Heart left ventricle (tissue), 16 donors: ENCODE measurements at regions not wholly inside any gene's neighbourhood (a gene's known extent, or its start where the extent isn't known, plus 50 kb on each side); places are given as distances from the start of the nearest gene placed in this dataset.
A peak's percentile ranks its signal among the peaks of the same experiment; 100 is the strongest.

Experiments
- ATAC-seq, 4 donors: fragments of 200-7000 bp; cut with Tn5 transposase; one replicate each; pipeline ENCODE4 v1.9.1; 2020 to 2022; ENCODE audit warnings: moderate library complexity in 4 of 4, mild to moderate bottlenecking in 3 of 4, moderate number of reproducible peaks in 1 of 4
- DNase-seq, 5 donors: peaks; one replicate each; pipeline ENCODE4 v3.0.0-alpha.2; 2020
- H3K27ac ChIP-seq, 12 donors: fragments of 200-600 bp; sonication (generic) in 4 of 12; one replicate each; pipeline versions ENCODE4 v1.5.0 to v1.8.0; 2016 to 2022; ENCODE audit warnings: mild to moderate bottlenecking in 2 of 12
- H3K27me3 ChIP-seq, 9 donors: fragments of 200-600 bp; sonication (generic) in 2 of 9; one replicate each; pipeline versions ENCODE4 v1.5.1 to v1.8.0; 2016 to 2022; ENCODE audit warnings: mild to moderate bottlenecking in 3 of 9
- H3K36me3 ChIP-seq, 9 donors: fragments of 200-600 bp; sonication (generic) in 2 of 9; one replicate each; pipeline versions ENCODE4 v1.5.0 to v1.8.0; 2018 to 2022; ENCODE audit warnings: mild to moderate bottlenecking in 2 of 9
- H3K4me1 ChIP-seq, 12 donors: fragments of 200-600 bp; sonication (generic) in 4 of 12; one replicate each; pipeline versions ENCODE4 v1.5.0 to v1.8.0; 2016 to 2022; ENCODE audit warnings: mild to moderate bottlenecking in 3 of 12
- H3K4me3 ChIP-seq, 12 donors: fragments of 200-600 bp; sonication (generic) in 4 of 12; one replicate each; pipeline versions ENCODE4 v1.5.0 to v1.8.0; 2017 to 2022; ENCODE audit warnings: mild to moderate bottlenecking in 9 of 12, moderate library complexity in 4 of 12
- H3K9me3 ChIP-seq, 12 donors: fragments of 200-600 bp; sonication (generic) in 4 of 12; one replicate each; pipeline versions ENCODE4 v1.5.0 to v1.8.0; 2016 to 2022; ENCODE audit warnings: mild to moderate bottlenecking in 1 of 12
- POLR2A ChIP-seq, 2 donors: fragments of 450-650 bp; IDR thresholded peaks; one replicate each; pipeline ENCODE4 v1.6.1; 2017; ENCODE audit warnings: antibody characterized with exemption in 2 of 2, mild to moderate bottlenecking in 2 of 2, moderate library complexity in 2 of 2
- WGBS, 4 donors: extraction: QIAGEN DNeasy Blood & Tissue Kit in 2 of 4; methylation state at CpG; one replicate each; pipeline versions ENCODE4 v1.1.5 to v1.1.7; 2013 to 2018; 5-methylcytosine and 5-hydroxymethylcytosine counted together
- intact Hi-C, 10 donors: fragments of 100-400 bp; cut with DNase I; formaldehyde crosslinking; loops; one replicate each; pipeline versions ENCODE4 v1.11.1 to v1.14.2; 2022
- TF ChIP-seq, protein P1 (sequence below), 12 donors: fragments of 200-600 bp; sonication (generic) in 4 of 12; IDR thresholded peaks; one replicate each; pipeline versions ENCODE4 v1.5.0 to v1.8.0; 2018 to 2022; ENCODE audit warnings: antibody characterized with exemption in 12 of 12, mild to moderate bottlenecking in 5 of 12
- donor health status: ischemic (EF 13 %, LVEDD 7.1; RV severe dilation, severe dysfunction).
- donor health status: healthy with polysubstance abuse.
- donor health status: DM: no; HTN: yes; CAD: no.
- donor health status: DM: no; HTN: no; CAD: no.
- donor health status: ischemic (EF 25% LVEDD 6.9; RV normal size, moderate dysfunction).
- donor health status: ischemic (EF 25% LVEDD 5.7; RV mildly dilated, moderate dysfunction).
- donor health status: healthy.
- donor health status: DM: yes; HTN: yes; CAD: no.
- donor health status: ischemic (EF 35%, LVEDD 5.7; RV mildly dilated, moderate dysfunction).
- donor health status: nonischemic (EF 11% LVEDD 7.7; RV severe dilation, severe dysfunction).
- donor health status: DM: yes; HTN: yes; CAD: no.
- donor health status: PGD.
- donor health status: ischemic (EF 29% LVEDD 5.4; RV normal size, mild dysfunction).
- donor health status: nonischemic (EF 23%, LVEDD 6.1; RV moderate dilation, normal function).

GRCh38 chr4:123606336-123606735 is 209.7 kb downstream of the SPRY1 start:
- Histone ChIP-seq H3K4me3 (no peak overlapping the region), H3K27ac (no peak overlapping the region), H3K4me1 (peaks cover 0 to 25% (median 0%) of the 10 kb centered on the region in 12 donors), H3K9me3 (no peaks in the 10 kb centered on the region), H3K27me3 (no peaks in the 10 kb centered on the region), H3K36me3 (no peaks in the 10 kb centered on the region)
- intact Hi-C loops: no loop called here
- 90 to 95% (median 92%) methylated on average over 2 of the region's 2 CpGs for WGBS, 4 donors
- ATAC-seq (no peak), DNase-seq (no peak)
- TF ChIP-seq, protein P1, sequence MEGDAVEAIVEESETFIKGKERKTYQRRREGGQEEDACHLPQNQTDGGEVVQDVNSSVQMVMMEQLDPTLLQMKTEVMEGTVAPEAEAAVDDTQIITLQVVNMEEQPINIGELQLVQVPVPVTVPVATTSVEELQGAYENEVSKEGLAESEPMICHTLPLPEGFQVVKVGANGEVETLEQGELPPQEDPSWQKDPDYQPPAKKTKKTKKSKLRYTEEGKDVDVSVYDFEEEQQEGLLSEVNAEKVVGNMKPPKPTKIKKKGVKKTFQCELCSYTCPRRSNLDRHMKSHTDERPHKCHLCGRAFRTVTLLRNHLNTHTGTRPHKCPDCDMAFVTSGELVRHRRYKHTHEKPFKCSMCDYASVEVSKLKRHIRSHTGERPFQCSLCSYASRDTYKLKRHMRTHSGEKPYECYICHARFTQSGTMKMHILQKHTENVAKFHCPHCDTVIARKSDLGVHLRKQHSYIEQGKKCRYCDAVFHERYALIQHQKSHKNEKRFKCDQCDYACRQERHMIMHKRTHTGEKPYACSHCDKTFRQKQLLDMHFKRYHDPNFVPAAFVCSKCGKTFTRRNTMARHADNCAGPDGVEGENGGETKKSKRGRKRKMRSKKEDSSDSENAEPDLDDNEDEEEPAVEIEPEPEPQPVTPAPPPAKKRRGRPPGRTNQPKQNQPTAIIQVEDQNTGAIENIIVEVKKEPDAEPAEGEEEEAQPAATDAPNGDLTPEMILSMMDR (IDR thresholded peaks at IDR 0.05): no peak
- no peak for TF ChIP-seq POLR2A (IDR thresholded peaks at IDR 0.05)

GRCh38 chr4:123606946-123607542 is 210.4 kb downstream of the SPRY1 start:
- WGBS, 4 donors: 83 to 90% (median 87%) methylated on average over 3 of the region's 3 CpGs
- ATAC-seq (peak in 2 of 4 donors; percentile 22 to 37), DNase-seq (no peak)
- Histone ChIP-seq H3K36me3 (no peaks in the 10 kb centered on the region), H3K4me3 (no peak overlapping the region), H3K4me1 (peaks cover 0 to 25% (median 0%) of the 10 kb centered on the region in 12 donors), H3K27ac (peak overlapping the region in 1 of 12 donors; percentile 42), H3K9me3 (no peaks in the 10 kb centered on the region), H3K27me3 (no peaks in the 10 kb centered on the region)
- no peak for TF ChIP-seq POLR2A (IDR thresholded peaks at IDR 0.05)
- TF ChIP-seq, protein P1 (IDR thresholded peaks at IDR 0.05): no peak
- intact Hi-C loops: no loop called here

GRCh38 chr4:123609829-123610228 is 213.2 kb downstream of the SPRY1 start:
- no peaks in the 10 kb centered on the region for H3K27me3 ChIP-seq
- WGBS, 4 donors: 69 to 88% (median 80%) methylated on average over 1 of the region's 1 CpG
- H3K27ac ChIP-seq: no peak overlapping the region
- TF ChIP-seq, protein P1 (IDR thresholded peaks at IDR 0.05): no peak
- TF ChIP-seq POLR2A (IDR thresholded peaks at IDR 0.05): no peak
- H3K36me3 ChIP-seq: no peaks in the 10 kb centered on the region
- no peak for ATAC-seq
- DNase-seq: no peak
- no peak overlapping the region for H3K4me3 ChIP-seq
- no peaks in the 10 kb centered on the region for H3K9me3 ChIP-seq
- H3K4me1 ChIP-seq: peaks cover 0 to 18% (median 0%) of the 10 kb centered on the region in 12 donors
- intact Hi-C loops: no loop called here

DNA sequence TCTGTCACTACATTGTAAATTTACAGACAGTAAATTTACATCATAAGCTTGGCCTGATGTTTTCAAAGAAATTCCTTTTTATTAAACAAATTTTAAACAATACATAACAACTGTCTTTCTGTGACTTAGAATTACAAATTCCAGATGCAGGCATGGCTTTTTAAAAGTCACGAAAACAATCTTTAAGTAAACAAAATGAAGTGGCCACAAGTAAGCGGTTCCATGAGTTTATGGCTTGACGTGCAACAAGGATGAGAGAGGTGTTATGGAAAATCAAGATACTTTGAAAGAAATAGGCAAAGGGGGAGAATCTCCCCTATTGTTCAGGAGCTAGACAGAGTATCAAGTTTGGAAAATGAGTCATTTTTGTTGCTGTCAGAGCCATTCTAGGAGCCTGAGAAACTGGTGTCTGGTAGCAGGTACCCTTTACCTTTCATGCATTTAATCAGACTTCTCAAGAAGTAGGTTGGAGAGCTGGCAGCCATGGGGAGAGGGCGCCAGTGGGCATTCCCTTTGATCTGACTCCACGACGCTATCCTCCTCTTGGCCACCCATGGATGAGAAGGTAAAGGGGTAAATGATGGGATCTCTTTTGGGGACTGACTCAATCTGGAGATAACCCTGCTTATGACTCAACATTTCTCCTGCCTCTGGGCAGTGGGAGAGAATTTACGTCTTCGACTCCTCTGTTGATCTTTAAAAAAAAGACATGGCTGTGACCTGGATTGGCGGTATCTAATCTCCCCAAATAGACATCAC is 217.2 kb downstream of the SPRY1 start:
- Histone ChIP-seq H3K27ac (peak overlapping the region in 1 of 12 donors; percentile 65), H3K4me1 (peaks cover 0 to 23% (median 15%) of the 10 kb centered on the region in 12 donors), H3K36me3 (no peaks in the 10 kb centered on the region), H3K4me3 (no peak overlapping the region), H3K27me3 (no peaks in the 10 kb centered on the region), H3K9me3 (no peaks in the 10 kb centered on the region)
- TF ChIP-seq, protein P1 (IDR thresholded peaks at IDR 0.05): no peak
- no peak for TF ChIP-seq POLR2A (IDR thresholded peaks at IDR 0.05)
- 96 to 97% (median 96%) methylated on average over 9 of the region's 9 CpGs for WGBS, 4 donors
- intact Hi-C loops: no loop called here
- ATAC-seq (no peak), DNase-seq (no peak)
